ENCODE measurements at regions not wholly inside any gene's neighbourhood (a gene's known extent, or its start where the extent isn't known, plus 50 kb on each side); places are given as distances from the start of the nearest gene placed in this dataset.

GRCh38 chrX:147494365-147494764, 417.4 kb upstream of the FMR1 start:
- no TSS peak for BruUV-seq (replicated peaks)
- H2BK120ac ChIP-seq (ENCODE audit: low read depth, low read length) = no peak overlapping the region
- H3K4me3 ChIP-seq (ENCODE audit: insufficient read depth, low read depth, low read length) = no peak overlapping the region
- DNase-seq (no peak), ATAC-seq (ENCODE audit: low read depth) (no peak)
- H3K18ac ChIP-seq (ENCODE audit: low read depth, low read length) = no peak overlapping the region
- no peaks in the 10 kb centered on the region for H4K20me1 ChIP-seq (ENCODE audit: insufficient read depth, low read length)
- POLR2A ChIA-PET (ENCODE audit: unreplicated experiment) = no interaction called here
- no peaks in the 10 kb centered on the region for H3K4me1 ChIP-seq (ENCODE audit: control insufficient read depth, insufficient read depth, low read length)
- H3K4me2 ChIP-seq (ENCODE audit: low read depth, low read length) = no peak overlapping the region
- H3K27me3 ChIP-seq (ENCODE audit: control insufficient read depth, insufficient read depth, low read length) = no peaks in the 10 kb centered on the region
- intact Hi-C loops (cut with micrococcal nuclease) (no loop called here), in situ Hi-C loops (cut with MboI; ENCODE audit: low sequenced_read_pairs) (no loop called here), dilution Hi-C loops (cut with HindIII; ENCODE audit: low sequenced_read_pairs, unreplicated experiment) (no loop called here)
- H3K56ac ChIP-seq (ENCODE audit: extremely low read depth, insufficient read depth, low read length) = no peak overlapping the region
- no peak overlapping the region for H3K9ac ChIP-seq (ENCODE audit: low read depth, low read length)
- no peaks in the 10 kb centered on the region for H3K79me1 ChIP-seq (ENCODE audit: low read depth in 1 of 2, low read length in 2 of 2)
- peaks cover 2% of the 10 kb centered on the region; the same call in 1 of the 2 replicates for H3K9me3 ChIP-seq (ENCODE audit: control insufficient read depth, insufficient read depth, low read length)
- H4K91ac ChIP-seq (ENCODE audit: insufficient read depth, low read depth, low read length) = no peak overlapping the region
- H3K9me1 ChIP-seq (ENCODE audit: insufficient read depth, low read length) = no peaks in the 10 kb centered on the region
- no peak overlapping the region for H4K5ac ChIP-seq (ENCODE audit: low read depth, low read length)
- H3K23ac ChIP-seq (ENCODE audit: low read depth, low read length) = no peak overlapping the region
- H4K8ac ChIP-seq (ENCODE audit: low read depth in 2 of 2, low read length in 2 of 2) = no peak overlapping the region
- H3K14ac ChIP-seq (replicated peaks; ENCODE audit: low read depth, low read length) = no peak overlapping the region
- H3K27ac ChIP-seq (ENCODE audit: insufficient read depth, low read length) = no peak overlapping the region
- H2AK5ac ChIP-seq (ENCODE audit: low read depth, low read length) = no peak overlapping the region
- no peaks in the 10 kb centered on the region for H3K36me3 ChIP-seq (ENCODE audit: control insufficient read depth, insufficient read depth, low read length)
- TF ChIP-seq RFX5 (IDR thresholded peaks at IDR 0.05; ENCODE audit: low read depth, low read length) (no peak), CTCF (conservative IDR thresholded peaks at IDR 0.05; ENCODE audit: low read depth, low read length) (no peak), FOS (IDR thresholded peaks at IDR 0.05; ENCODE audit: low read depth, low read length) (no peak), NFE2L2 (IDR thresholded peaks at IDR 0.05; ENCODE audit: low read depth, low read length) (no peak), MXI1 (IDR thresholded peaks at IDR 0.05; ENCODE audit: borderline replicate concordance, low read depth, low read length) (no peak), POLR2A (IDR thresholded peaks at IDR 0.05; ENCODE audit: low read depth, low read length) (no peak), MAFK (IDR thresholded peaks at IDR 0.05; ENCODE audit: low read depth, low read length) (no peak), BHLHE40 (IDR thresholded peaks at IDR 0.05; ENCODE audit: low read depth, low read length) (no peak), MAZ (IDR thresholded peaks at IDR 0.05; ENCODE audit: borderline replicate concordance, low read depth, low read length) (no peak), CEBPB (IDR thresholded peaks at IDR 0.05; ENCODE audit: low read depth, low read length) (no peak)
- H2AFZ ChIP-seq (replicated peaks; ENCODE audit: low read length, poor library complexity) = no peak overlapping the region
- H3K4ac ChIP-seq (ENCODE audit: low read depth, low read length) = no peak overlapping the region
- WGBS, 2 experiments (ENCODE audit: extremely low coverage in 2 of 2, insufficient read length in 1 of 2) = no CpG with 5 or more reads among the region's 1 CpG
- H2BK5ac ChIP-seq (ENCODE audit: low read depth, low read length, poor library complexity, severe bottlenecking) = no peak overlapping the region
- no peak overlapping the region for H2BK20ac ChIP-seq (ENCODE audit: low read depth, low read length)
- no peak overlapping the region for H2BK15ac ChIP-seq (ENCODE audit: low read depth, low read length)
- no peak overlapping the region for H2AK9ac ChIP-seq (replicated peaks; ENCODE audit: low read depth, low read length, poor library complexity)
- CTCF ChIA-PET = no interaction called here

Data from IMR-90 (cell line).